Trophoblast cell (in vitro differentiated cells and primary cell): ENCODE measurements at regions not wholly inside any gene's neighbourhood (a gene's known extent, or its start where the extent isn't known, plus 50 kb on each side); places are given as distances from the start of the nearest gene placed in this dataset.

Experiments
- DNase-seq, 2 donors: peaks; one replicate each; pipeline ENCODE4 v3.0.0-alpha.2; 2016
- H2AFZ ChIP-seq: 2 replicates; pipeline ENCODE4 v1.6.1; 2013; ENCODE audit warnings: low read length, moderate library complexity, mild to moderate bottlenecking; ENCODE audit not compliant: insufficient read depth, poor library complexity
- H2AK5ac ChIP-seq: 2 replicates; pipeline ENCODE4 v1.6.1; 2013; ENCODE audit warnings: mild to moderate bottlenecking, low read length
- H2BK120ac ChIP-seq: 2 replicates; pipeline ENCODE4 v1.6.1; 2013; ENCODE audit warnings: low read length, mild to moderate bottlenecking, moderate library complexity; ENCODE audit not compliant: insufficient read depth, poor library complexity
- H2BK12ac ChIP-seq: 2 replicates; pipeline ENCODE4 v1.6.1; 2013; ENCODE audit warnings: mild to moderate bottlenecking, low read length, moderate library complexity
- H2BK5ac ChIP-seq: 2 replicates; pipeline ENCODE4 v1.6.1; 2013; ENCODE audit warnings: low read length, low read depth, moderate library complexity, mild to moderate bottlenecking; ENCODE audit not compliant: poor library complexity
- H3K14ac ChIP-seq: 2 replicates; pipeline ENCODE4 v1.6.1; 2013; ENCODE audit warnings: mild to moderate bottlenecking, low read length
- H3K18ac ChIP-seq: 2 replicates; pipeline ENCODE4 v1.6.1; 2013; ENCODE audit warnings: mild to moderate bottlenecking, low read length
- H3K23ac ChIP-seq: 2 replicates; pipeline ENCODE4 v1.6.1; 2013; ENCODE audit warnings: low read length
- H3K27ac ChIP-seq: 2 replicates; pipeline ENCODE4 v1.5.1; 2013; ENCODE audit warnings: low read depth, mild to moderate bottlenecking, inconsistent platforms, low read length, moderate library complexity
- H3K27me3 ChIP-seq: 2 replicates; pipeline ENCODE4 v1.6.1; 2013; ENCODE audit warnings: inconsistent platforms, mild to moderate bottlenecking, low read length, moderate library complexity; ENCODE audit not compliant: insufficient read depth
- H3K36me3 ChIP-seq, 2 experiments: 1 replicate in 1 of 2; 2 replicates in 1 of 2; pipeline ENCODE4 v1.6.1; 2013; ENCODE audit warnings: low read length in 2 of 2, mild to moderate bottlenecking in 2 of 2, moderate library complexity in 1 of 2; ENCODE audit not compliant: insufficient read depth in 2 of 2, control insufficient read depth in 1 of 2
- H3K4ac ChIP-seq: 2 replicates; pipeline ENCODE4 v1.6.1; 2013; ENCODE audit warnings: low read depth, mild to moderate bottlenecking, low read length, moderate library complexity
- H3K4me1 ChIP-seq, 2 experiments: 1 replicate in 1 of 2; 2 replicates in 1 of 2; pipeline ENCODE4 v1.6.1; 2013; ENCODE audit warnings: low read length in 2 of 2, mild to moderate bottlenecking in 2 of 2, moderate library complexity in 1 of 2; ENCODE audit not compliant: insufficient read depth in 2 of 2, control insufficient read depth in 1 of 2
- H3K4me2 ChIP-seq: 2 replicates; pipeline ENCODE4 v1.6.1; 2013; ENCODE audit warnings: inconsistent platforms, mild to moderate bottlenecking, low read length, moderate library complexity
- H3K4me3 ChIP-seq: 2 replicates; pipeline ENCODE4 v1.5.1; 2013; ENCODE audit warnings: mild to moderate bottlenecking, low read depth, low read length, inconsistent platforms
- H3K79me1 ChIP-seq: one replicate; pipeline ENCODE4 v1.6.1; 2013; ENCODE audit warnings: low read length
- H3K79me2 ChIP-seq: 2 replicates; pipeline ENCODE4 v1.6.1; 2013; ENCODE audit warnings: low read length, mild to moderate bottlenecking; ENCODE audit not compliant: control insufficient read depth, insufficient read depth, poor library complexity
- H3K9ac ChIP-seq: 2 replicates; pipeline ENCODE4 v1.6.1; 2013; ENCODE audit warnings: mild to moderate bottlenecking, low read length
- H3K9me3 ChIP-seq: 2 replicates; pipeline ENCODE4 v1.6.1; 2013; ENCODE audit warnings: low read depth, mild to moderate bottlenecking, control low read depth, inconsistent platforms, low read length; ENCODE audit not compliant: insufficient read depth
- H4K12ac ChIP-seq: 2 replicates; pipeline ENCODE4 v1.6.1; 2013; ENCODE audit warnings: low read depth, mild to moderate bottlenecking, low read length, moderate library complexity
- H4K8ac ChIP-seq: 2 replicates; pipeline ENCODE4 v1.6.1; 2013; ENCODE audit warnings: low read depth, mild to moderate bottlenecking, low read length, moderate library complexity
- H4K91ac ChIP-seq: one replicate; pipeline ENCODE4 v1.6.1; 2013; ENCODE audit warnings: low read depth, mild to moderate bottlenecking, low read length, moderate library complexity
- WGBS: extraction: QIAGEN DNeasy Blood & Tissue Kit; methylation state at CpG from one replicate; pipeline ENCODE4 v1.1.7; 2013; ENCODE audit warnings: missing lambda C conversion rate; ENCODE audit not compliant: insufficient read length, insufficient coverage; ENCODE audit errors: extremely low coverage; 5-methylcytosine and 5-hydroxymethylcytosine counted together

- no peaks in the 10 kb centered on the region for H3K79me1 ChIP-seq
- no peak overlapping the region for H3K9ac ChIP-seq
- no peak overlapping the region for H2AFZ ChIP-seq
- no peak overlapping the region for H4K8ac ChIP-seq
- no peak overlapping the region for H2BK12ac ChIP-seq
- no peak overlapping the region for H3K4me3 ChIP-seq
- WGBS: no CpG with 5 or more reads among the region's 4 CpGs
- H2AK5ac ChIP-seq: no peak overlapping the region
- H3K23ac ChIP-seq: no peak overlapping the region
- no peak overlapping the region for H3K4me2 ChIP-seq
- H4K12ac ChIP-seq: no peak overlapping the region
- no peak overlapping the region for H3K4ac ChIP-seq
- no peak overlapping the region for H2BK5ac ChIP-seq
- no peak overlapping the region for H3K14ac ChIP-seq
- no peak overlapping the region for H4K91ac ChIP-seq
- DNase-seq: no peak
- H3K18ac ChIP-seq: no peak overlapping the region
- no peaks in the 10 kb centered on the region for H3K36me3 ChIP-seq
- H3K79me2 ChIP-seq: no peaks in the 10 kb centered on the region
- H3K9me3 ChIP-seq: no peaks in the 10 kb centered on the region
- H3K27me3 ChIP-seq: no peaks in the 10 kb centered on the region
- H2BK120ac ChIP-seq: no peak overlapping the region
- no peak overlapping the region for H3K27ac ChIP-seq
- H3K4me1 ChIP-seq: no peaks in the 10 kb centered on the region
Observed at GRCh38 chr1:88528792-88529191, 155.3 kb upstream of the PKN2 start.

GRCh38 chr1:88529581-88529980 is 154.5 kb upstream of the PKN2 start:
- no peak for DNase-seq
- Histone ChIP-seq H3K27me3 (no peaks in the 10 kb centered on the region), H3K79me2 (no peaks in the 10 kb centered on the region), H3K4ac (no peak overlapping the region), H3K4me2 (no peak overlapping the region), H4K8ac (no peak overlapping the region), H3K79me1 (no peaks in the 10 kb centered on the region), H4K12ac (no peak overlapping the region), H3K9me3 (no peaks in the 10 kb centered on the region), H3K14ac (no peak overlapping the region), H2BK12ac (no peak overlapping the region), H3K9ac (no peak overlapping the region), H2BK5ac (no peak overlapping the region), H2AFZ (no peak overlapping the region), H2BK120ac (no peak overlapping the region), H3K4me1 (no peaks in the 10 kb centered on the region), H3K4me3 (no peak overlapping the region), H3K27ac (no peak overlapping the region), H3K23ac (no peak overlapping the region), H3K18ac (no peak overlapping the region), H4K91ac (no peak overlapping the region), H2AK5ac (no peak overlapping the region), H3K36me3 (no peaks in the 10 kb centered on the region)
- no CpG with 5 or more reads among the region's 6 CpGs for WGBS

GRCh38 chr1:88530246-88530645 is 153.8 kb upstream of the PKN2 start:
- Histone ChIP-seq H3K23ac (no peak overlapping the region), H4K12ac (no peak overlapping the region), H3K4ac (no peak overlapping the region), H3K79me1 (no peaks in the 10 kb centered on the region), H2BK12ac (no peak overlapping the region), H3K4me2 (no peak overlapping the region), H4K8ac (no peak overlapping the region), H2AFZ (no peak overlapping the region), H3K27me3 (no peaks in the 10 kb centered on the region), H3K9me3 (no peaks in the 10 kb centered on the region), H3K14ac (no peak overlapping the region), H2BK120ac (no peak overlapping the region), H3K36me3 (no peaks in the 10 kb centered on the region), H2AK5ac (no peak overlapping the region), H3K79me2 (no peaks in the 10 kb centered on the region), H3K27ac (no peak overlapping the region), H3K18ac (no peak overlapping the region), H3K4me1 (no peaks in the 10 kb centered on the region), H3K4me3 (no peak overlapping the region), H2BK5ac (no peak overlapping the region), H4K91ac (no peak overlapping the region), H3K9ac (no peak overlapping the region)
- no CpG with 5 or more reads among the region's 3 CpGs for WGBS
- DNase-seq: no peak

GRCh38 chr1:88537787-88538186 is 146.3 kb upstream of the PKN2 start:
- H4K91ac ChIP-seq: no peak overlapping the region
- no peaks in the 10 kb centered on the region for H3K27me3 ChIP-seq
- no CpG with 5 or more reads among the region's 3 CpGs for WGBS
- no peak overlapping the region for H3K23ac ChIP-seq
- H3K79me2 ChIP-seq: no peaks in the 10 kb centered on the region
- no peak overlapping the region for H3K4me2 ChIP-seq
- H4K12ac ChIP-seq: no peak overlapping the region
- H3K4me1 ChIP-seq: no peaks in the 10 kb centered on the region
- no peaks in the 10 kb centered on the region for H3K79me1 ChIP-seq
- H2BK120ac ChIP-seq: no peak overlapping the region
- no peaks in the 10 kb centered on the region for H3K9me3 ChIP-seq
- H3K14ac ChIP-seq: no peak overlapping the region
- DNase-seq: no peak
- no peak overlapping the region for H3K27ac ChIP-seq
- no peak overlapping the region for H3K9ac ChIP-seq
- H3K4me3 ChIP-seq: no peak overlapping the region
- no peak overlapping the region for H4K8ac ChIP-seq
- H3K18ac ChIP-seq: no peak overlapping the region
- H3K4ac ChIP-seq: no peak overlapping the region
- no peak overlapping the region for H2BK12ac ChIP-seq
- H3K36me3 ChIP-seq: no peaks in the 10 kb centered on the region
- H2BK5ac ChIP-seq: no peak overlapping the region
- no peak overlapping the region for H2AFZ ChIP-seq
- H2AK5ac ChIP-seq: no peak overlapping the region
